G401.6 (cell line): ENCODE measurements at regions not wholly inside any gene's neighbourhood (a gene's known extent, or its start where the extent isn't known, plus 50 kb on each side); places are given as distances from the start of the nearest gene placed in this dataset.

ENCODE experiments used
- FAIRE-seq: peaks from 2 replicates; lab custom pipeline; 2012; peaks lifted over from hg19 to GRCh38; lab: Jason Lieb, UNC

DNA sequence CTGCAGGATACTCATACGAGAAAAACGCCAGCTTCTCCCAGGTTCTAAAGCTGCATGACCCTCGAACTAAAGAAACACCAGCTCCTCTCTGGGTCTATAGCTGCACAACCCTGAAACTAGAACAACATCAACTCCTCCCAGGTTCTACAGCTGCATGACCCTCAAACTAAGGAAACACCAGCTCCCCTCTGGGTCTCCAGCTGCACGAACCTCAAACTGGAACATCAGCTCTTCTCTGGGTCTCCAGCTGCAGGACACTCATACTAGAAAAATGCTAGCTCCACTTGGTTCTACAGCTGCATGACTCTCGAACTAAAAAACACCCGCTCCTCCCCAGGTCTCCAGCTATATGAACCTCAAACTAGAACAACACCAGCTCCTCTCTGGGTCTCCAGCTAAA is 811.1 kb downstream of the CDH9 start:
- no peak for FAIRE-seq

DNA sequence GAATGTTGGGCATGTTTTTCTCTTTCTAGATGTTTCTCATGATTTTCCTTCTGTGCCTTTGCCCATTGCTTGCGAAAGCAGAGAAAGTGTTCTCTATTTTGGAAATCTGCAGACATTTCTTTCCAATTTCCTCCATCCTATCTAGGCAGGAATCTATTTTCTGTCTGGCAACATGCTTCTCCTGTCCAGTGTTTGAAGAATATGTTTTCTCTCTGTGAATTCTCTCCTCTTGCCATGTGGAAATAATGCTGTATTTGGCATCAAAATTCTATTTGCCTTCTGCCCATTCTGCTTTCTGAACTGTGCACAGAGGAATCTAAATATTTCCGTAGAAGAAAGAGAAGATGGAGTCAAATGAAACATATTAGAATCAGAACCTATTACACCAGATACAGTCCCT is 833.3 kb downstream of the CDH9 start:
- no peak for FAIRE-seq

DNA sequence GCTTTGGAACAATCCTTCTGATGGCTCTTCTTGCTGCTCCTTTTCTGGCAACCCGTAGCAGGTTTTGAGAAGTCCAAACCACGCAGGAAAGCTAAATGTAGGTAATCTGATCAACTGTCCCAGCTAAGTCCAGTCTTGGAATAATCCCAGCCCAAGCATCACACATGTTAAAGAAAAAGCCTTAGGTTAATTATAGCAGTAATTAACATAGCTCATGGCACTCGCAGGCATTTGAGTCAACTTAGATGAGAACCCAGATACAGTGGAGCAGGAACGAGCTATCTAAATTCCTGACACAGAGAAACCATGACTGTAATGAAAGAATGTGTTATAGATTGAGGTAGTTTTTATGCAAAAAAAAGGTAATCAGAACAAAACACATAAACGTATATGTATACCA is 844.8 kb downstream of the CDH9 start:
- FAIRE-seq = no peak

DNA sequence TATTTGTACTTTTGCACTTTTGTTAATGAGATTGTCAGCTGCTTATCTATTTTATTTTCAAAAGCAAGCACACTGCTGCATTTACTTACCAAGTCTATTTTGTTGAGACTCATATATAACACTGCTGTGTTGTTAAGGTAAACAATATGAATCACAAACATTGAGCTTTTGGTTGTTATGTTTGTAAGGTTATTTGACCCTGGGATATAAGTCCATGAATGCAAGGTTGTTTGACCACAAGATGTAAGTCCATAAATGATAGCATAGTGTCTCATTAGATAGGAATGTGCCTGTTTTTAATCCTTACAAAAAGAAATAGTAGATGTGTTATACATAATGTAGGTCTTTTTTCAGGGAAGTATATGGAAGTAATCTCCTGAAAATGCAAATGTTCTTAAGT is 845.9 kb downstream of the CDH9 start:
- FAIRE-seq = no peak

DNA sequence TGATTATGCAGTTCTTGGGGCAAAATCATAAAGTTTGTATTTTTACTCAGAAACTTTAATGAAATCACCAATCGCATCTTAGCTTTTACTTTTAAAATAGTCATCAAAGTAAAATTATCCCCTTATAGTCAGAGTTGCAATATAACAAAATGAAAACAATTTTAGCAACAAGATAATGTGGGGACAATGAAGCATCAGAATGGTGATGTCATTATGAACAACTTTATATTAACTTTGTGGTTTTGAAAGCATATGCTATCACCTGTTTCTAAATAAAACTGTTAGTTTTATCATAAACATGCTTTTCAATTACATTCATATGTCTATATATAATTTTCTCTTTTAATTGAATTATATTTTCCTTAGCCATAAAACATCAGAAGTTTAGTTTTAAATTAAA is 856.8 kb downstream of the CDH9 start:
- FAIRE-seq = no peak

DNA sequence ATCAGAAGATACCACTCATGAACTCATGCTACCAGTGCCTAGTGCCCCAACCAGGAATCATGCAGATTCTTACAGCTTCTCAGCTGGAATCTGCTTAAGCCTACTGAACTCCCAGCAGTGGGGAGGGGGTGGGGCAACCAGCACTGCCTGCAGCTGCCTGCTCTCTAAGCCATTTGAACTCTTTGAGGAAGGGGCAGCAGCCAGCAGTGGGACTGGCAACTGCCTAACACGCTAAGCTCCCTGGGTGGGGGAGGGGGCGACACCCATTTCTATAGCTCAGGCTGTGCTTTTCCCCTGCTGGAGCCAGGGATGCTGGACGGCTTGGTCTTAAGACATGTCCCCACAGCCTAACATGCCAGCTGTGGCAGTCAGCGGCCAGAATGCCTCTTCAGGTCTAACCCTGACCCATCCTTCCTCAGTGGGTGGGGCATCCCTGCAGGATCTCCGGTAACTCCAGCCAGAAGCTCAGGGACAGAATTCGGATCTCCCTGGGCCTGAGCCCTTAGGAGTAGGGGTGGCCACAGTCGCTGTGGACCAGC is 889.7 kb downstream of the CDH9 start:
- FAIRE-seq = no peak

DNA sequence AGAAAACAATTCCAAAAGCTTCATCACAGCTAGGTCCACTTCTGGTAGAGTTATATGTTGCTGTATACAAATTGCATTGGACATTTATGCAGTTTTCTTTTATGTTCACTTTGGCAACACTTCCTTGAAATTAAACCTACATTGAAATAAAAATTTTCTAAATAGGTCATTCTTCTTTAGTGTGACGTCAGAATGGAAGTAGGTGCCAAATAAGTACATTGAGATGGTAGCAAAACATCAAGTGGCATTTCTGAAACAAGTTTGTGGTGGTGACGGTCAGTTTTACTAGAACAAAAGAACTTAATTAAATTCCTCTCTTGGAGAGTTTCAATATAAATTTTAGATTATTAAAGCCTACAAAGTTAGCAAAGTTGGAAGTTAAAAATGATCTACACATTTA is 895.1 kb downstream of the CDH9 start:
- no peak for FAIRE-seq

DNA sequence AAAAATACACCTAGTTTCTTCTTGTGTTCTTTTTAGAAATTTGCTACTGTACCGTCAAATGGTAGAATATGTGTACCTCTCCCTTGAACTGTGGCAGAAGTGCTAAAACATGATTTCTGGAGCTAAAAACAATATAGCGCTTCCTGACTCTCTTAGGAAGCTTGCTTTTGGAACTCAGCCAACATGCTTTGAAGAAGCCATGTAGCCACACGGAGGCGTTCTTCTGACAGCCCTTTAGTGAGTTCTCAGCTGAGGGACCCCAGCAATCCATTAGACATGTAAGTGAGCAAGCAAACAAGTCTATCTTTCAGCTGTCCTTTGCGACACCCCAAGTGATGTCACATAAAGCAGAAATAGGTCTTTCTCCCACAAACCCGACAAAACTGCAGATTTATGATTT is 917.0 kb downstream of the CDH9 start:
- FAIRE-seq = no peak

DNA sequence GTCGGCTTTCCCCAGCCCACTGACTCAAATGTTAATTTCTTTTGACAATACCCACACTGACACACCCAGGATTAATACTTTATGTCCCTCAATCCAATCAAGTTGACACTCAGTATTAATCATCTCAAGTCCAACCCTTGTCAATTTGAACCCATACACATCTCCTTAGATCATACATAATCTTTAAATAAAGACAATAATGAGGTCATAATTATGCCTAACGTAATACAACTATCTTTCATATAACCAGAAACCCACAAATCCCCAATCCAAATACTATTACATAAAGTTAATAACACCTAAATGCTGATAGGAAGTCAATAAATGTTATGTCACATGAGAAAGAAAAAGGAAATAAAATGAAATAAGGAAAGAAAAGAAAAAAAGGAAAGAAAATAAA is 934.2 kb downstream of the CDH9 start:
- no peak for FAIRE-seq

DNA sequence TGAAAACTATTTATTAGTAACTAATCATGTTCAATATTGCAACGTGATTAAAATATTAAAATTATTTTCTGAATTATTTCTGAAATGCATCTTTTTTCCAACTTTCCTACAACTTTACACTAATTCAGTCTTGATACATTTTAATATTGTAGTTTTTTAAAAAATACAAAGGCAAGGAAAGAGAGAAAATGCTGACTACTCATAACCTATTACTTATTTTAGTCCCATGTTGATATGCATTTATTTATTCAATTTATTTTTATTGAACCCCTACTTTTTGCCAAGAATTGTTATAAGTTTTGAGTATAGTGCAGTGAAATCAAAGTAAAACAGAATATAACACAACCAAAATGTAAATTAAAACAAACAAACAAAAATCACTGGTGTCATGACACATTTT is 978.2 kb downstream of the CDH9 start:
- no peak for FAIRE-seq

DNA sequence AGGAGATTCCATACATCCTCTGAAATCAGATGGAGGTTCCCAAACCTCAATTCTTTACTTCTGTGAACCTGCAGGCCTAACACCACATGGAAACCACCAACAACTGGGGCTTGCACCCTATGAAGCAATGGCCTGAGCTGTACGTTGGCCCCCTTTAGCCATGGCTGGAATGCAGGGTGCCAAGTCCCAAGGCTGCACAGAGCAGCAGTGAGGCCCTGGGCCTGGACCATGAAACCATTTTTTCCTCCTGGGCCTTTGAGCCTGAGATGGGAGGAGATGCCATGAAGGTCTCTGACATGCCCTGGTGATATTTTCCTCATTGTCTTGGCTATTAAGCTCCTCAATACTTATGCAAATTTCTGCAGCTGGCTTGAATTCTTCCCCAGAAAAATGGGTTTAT is 983.8 kb downstream of the CDH9 start:
- FAIRE-seq = no peak

DNA sequence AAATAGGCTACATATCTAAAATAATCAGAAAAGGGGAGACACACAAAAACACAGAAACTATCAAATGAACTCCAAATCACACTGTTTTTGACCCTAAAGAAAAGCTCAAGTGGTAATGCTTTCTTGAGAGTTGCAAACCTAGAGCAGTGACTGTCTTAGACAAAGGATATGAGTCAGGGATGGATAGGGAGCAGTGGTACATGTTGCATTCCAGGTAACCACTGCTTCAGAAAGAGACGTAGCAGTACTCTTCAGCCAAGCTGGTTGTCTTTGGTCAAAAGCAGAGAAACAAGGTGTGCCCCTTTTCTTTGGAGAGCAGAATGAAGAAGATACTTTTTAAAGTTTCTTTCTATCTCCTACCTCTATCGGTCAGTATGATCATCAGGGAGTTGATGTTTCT is 1003.6 kb downstream of the CDH9 start:
- FAIRE-seq = no peak

DNA sequence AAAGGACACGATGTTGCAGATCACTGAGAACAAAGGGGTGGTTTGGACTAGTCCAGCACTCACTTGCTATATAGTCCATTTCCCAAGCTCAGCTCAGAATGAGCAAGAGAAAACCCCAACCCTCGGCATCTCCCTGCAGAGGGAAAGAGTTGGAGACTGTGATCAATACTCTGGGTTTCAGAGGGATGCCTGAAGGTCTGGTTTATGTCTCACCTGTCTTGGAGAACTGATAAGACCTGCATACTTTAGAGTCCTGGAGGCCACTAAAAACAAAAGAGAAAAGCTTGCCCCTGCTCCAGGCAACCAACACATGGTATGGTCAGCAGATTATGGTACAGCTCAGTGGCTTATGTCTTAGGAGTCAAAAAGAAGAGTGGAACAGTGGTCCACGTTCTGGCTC is 1006.9 kb downstream of the CDH9 start:
- no peak for FAIRE-seq

DNA sequence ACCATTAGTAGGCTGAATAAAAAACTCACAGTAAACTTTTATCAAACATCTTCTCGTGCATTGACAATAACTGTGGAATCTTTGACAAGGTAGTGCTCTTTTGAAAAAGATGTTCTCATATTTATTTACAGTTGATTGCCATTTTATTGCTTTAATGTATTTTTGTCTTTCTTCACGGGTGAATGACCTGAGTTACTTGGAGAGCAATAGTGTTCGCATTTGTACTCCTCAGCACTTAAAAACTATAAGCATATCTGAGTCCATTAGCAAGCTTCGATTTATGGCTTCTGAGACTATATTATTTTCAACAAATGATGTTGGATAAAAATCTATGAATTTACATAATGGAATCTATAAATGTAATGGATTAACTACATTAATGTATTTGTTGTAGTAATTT is 1012.3 kb downstream of the CDH9 start:
- FAIRE-seq = no peak

DNA sequence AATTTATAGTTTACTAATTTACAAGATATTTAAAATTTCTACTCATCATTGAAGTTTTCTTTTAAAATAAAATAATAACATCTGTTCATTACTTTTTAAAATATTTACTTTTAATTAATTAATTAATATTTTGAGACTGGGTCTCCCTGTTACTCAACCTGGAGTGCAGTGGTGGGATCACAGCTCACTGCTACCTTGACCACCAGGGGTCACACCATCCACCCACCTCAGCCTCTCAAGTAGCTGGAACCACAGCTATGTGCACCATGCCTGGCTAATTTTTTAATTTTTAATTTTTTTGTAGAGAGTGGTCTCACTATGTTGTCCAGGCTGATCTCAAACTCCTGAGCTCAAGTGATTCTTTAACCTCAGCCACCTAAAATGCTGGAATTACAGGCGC is 1013.6 kb downstream of the CDH9 start:
- peak; percentile 17 for FAIRE-seq

DNA sequence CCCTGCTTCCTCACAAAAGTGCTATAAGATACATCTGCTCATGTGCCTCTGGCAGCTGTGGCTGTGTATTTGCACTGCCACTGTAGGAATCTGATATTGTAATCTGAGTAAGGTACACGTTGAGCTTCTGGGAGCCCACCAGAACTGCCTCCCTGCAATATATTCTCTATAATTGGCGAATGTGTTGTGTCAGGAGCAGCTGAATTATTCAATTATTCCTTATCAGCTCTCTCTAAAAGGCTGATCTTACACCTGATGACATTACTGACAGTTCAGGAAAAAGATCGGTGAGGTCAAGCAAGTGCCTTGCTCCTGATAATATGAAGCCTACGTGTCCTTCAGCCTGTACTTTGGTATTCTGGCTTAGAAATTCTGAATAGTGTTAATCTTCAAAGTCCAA is 1015.0 kb downstream of the CDH9 start:
- FAIRE-seq = no peak

DNA sequence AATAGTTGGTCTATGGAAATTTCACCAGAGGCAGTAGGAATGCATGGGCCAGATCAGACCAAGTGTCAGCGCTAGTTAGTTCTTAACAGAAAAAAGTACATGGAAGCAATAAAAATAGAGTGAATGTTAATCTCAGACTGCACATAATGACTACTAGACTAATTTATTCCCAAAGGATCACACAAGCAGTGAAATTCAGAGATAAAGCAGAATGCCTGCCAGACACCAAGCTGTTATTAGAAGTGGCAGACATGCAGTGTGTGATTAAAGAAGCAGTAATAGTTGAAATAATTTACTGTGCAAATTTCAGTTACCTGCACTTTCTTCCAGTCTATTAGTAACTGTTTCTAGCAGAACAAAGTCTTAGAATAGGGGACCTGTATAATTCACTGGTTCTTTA is 1024.2 kb downstream of the CDH9 start:
- FAIRE-seq = no peak

DNA sequence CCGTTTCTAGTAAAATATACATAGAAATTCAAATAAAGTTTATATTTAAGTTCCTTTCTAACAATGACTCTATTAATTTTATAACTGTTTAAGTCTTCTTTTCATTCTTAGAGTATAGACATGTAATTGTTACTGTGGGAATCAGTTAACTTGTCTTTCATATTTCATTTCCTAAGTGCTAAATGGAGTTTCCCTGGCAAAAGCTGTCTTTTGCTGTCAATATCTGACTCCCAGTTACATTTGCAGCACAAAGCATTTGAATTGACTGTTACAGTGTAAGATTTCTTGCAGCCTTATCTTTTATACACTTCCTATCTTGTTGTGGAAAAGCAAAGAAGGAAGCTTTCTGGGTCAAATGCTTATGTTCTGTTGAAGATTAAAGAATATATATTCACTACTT is 1026.3 kb downstream of the CDH9 start:
- no peak for FAIRE-seq

DNA sequence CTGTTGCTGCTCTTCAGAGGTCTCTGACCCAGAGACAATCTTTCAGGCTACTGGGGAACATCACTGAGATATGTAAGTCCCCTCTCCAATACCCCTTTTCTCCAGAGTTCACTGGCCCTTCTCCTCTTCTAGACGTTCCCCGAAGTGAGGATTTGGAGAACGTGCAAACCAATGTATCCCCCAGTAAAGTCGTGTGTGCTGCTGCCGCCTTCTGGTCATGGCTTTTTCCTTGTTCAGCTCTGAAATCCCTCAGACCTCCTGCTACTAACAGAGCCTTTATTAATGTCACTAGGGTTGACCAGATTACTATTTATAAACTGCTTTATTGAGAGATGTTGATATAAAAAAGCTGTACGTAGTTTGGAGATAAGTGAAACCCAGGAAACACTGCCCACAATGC is 1028.6 kb downstream of the CDH9 start:
- FAIRE-seq = no peak

DNA sequence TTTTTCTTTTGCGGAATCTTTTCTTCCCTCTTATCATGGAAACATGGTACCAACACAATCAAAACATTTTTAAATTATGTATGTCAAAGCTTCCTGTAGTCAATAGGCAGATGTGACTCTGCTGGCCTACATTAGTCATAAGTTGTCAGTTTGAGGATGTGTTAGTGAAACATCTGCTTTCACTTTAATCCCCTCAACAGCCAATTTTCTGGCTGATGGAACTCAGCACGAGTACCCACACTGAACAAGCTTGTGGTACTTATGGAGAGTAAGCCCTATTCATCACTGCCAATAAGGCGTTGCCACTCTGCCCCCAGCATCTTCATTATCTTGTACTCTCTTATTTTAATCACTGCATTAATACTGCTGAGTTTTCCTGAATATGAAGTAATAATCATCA is 1034.4 kb downstream of the CDH9 start:
- no peak for FAIRE-seq

DNA sequence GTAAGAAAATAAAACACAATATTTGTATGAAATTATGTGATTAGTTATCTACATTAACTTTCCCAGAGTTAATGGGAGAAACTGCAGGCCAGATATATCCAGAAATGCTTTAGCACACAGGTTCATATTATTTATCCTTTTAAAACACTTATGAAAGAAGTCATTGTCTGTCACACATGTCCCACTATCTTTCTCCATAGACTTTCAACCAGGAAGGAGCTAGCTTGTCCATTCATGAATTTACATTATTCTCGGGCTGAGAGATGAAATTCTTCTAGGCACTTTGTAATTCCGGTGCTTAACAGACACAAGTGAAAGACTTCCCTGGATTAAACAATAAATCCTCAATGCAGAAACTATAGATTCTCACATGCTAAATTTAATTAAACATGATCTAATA is 1043.2 kb downstream of the CDH9 start:
- FAIRE-seq = no peak

DNA sequence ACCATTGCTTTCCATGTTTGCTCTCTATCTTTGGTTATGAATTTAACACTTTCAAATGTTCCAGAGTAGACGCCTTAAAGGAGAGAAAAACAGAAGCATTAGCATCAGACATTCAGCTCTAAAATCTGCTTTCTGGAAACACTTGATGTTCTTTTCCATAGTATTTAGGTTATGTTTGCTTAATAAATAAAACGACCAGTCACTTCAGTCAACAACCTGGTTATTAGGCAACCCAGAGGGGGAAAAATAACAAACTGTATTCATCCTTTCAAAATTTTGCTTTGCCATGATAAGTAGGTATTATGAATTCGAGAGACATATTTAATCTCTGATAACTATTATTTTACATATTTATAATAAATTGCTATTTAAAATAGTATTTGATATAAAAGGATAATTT is 1044.7 kb downstream of the CDH9 start:
- no peak for FAIRE-seq

DNA sequence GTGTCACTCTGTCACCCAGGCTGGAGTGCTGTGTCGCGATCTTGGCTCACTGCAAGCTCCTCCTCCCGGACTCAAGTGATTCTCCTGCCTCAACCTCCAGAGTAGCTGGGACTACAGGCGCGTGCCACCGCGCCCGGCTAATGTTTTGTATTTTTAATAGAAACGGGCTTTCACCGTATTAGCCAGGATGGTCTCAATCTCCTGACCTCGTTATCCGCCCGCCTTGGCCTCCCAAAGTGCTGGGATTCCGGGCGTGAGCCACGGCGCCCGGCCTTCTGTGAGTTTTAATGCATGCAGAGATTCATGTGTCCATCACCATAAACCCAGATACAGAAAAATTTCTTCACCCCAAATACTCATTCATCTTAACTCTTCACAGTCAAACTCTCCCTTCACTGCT is 1046.7 kb downstream of the CDH9 start:
- FAIRE-seq = no peak

DNA sequence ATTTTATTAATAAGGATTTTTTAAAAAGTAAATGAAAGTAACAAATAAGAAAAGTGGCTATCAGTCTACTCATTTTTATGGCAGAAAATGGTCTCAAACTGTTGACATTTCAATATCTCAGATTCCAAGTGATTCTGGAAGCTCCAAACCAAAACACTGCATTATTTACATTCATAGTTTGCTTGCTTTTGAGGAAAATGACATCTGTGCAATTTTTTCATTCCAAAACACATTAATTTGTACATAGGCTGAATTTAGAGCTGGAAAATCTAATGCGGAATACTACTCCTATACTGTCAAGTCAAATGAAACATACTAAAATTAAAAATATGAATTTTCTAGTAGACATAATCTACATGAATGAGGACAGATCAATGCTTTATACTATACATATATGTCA is 1047.6 kb downstream of the CDH9 start:
- FAIRE-seq = no peak

DNA sequence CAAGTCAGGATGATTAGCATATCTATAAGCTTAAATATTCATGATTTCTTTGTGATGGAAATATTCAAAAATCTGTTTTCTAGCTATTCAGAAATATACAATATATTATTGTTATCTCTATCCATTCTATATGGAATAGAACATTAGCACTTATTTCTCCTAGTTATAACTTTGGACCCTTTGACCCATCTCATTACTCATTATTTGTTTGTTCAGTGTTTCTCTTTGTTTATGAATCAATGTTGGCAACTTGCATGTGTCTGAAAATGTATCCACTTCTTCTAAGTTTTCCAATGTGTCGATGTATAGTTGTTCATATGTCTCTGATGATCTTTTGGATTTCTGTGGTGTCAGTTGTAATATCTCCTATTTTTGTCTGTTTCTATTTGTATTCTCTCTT is 1059.3 kb downstream of the CDH9 start:
- FAIRE-seq = no peak

DNA sequence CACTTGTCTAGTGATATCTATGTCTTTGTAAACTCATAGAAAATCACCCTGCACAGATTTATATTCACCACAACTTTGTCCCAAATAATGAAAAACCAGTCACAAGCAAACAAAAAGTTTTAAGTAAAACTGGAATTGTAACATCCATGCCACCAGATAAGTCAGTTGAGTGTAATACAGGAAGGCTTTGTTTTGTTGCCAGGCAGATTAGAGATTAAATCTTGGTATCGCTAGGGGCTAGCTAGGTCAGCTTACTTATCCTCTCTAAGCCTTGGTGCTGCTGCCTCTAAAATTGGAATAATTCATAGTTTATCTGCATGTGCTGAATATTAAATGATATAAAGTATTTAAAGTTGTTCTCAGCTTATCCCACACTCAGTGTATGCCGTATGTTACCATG is 1062.5 kb downstream of the CDH9 start:
- no peak for FAIRE-seq
